H1 (cell line): ENCODE measurements at regions not wholly inside any gene's neighbourhood (a gene's known extent, or its start where the extent isn't known, plus 50 kb on each side); places are given as distances from the start of the nearest gene placed in this dataset.
"Not testable (repeated sequence)": the region's sequence is repeated elsewhere in the genome, so short reads cannot be mapped to it uniquely, and the experiment has no call there.

Experiments used
- CTCF ChIA-PET: fragments of 300-600 bp; sonication (Branson Sonifier 250); formaldehyde crosslinking; loops from one replicate; lab custom pipeline; 2021; ENCODE audit not compliant: partially characterized antibody; lab: Charles Lee
- POLR2A ChIA-PET: fragments of 300-600 bp; sonication (Branson Sonifier 250); formaldehyde crosslinking; loops from one replicate; lab custom pipeline; 2021; ENCODE audit warnings: inconsistent platforms; ENCODE audit not compliant: partially characterized antibody; lab: Charles Lee
- DNase-seq, 2 experiments: peaks; one replicate each; pipeline versions ENCODE4 v3.0.0 to v3.0.0-alpha.2; 2010 to 2022; ENCODE audit warnings: low spot score in 2 of 2, low read depth in 1 of 2, mixed read lengths in 1 of 2
- FAIRE-seq: peaks from 2 replicates; lab custom pipeline; 2011; peaks lifted over from hg19 to GRCh38; lab: Jason Lieb, UNC
- H2AFZ ChIP-seq: 2 replicates; pipeline ENCODE4 v1.8.1; 2012; ENCODE audit warnings: low read length, inconsistent platforms
- H2AK5ac ChIP-seq: 2 replicates; pipeline ENCODE4 v1.6.1; 2013; ENCODE audit warnings: low read depth, low read length
- H2BK120ac ChIP-seq: replicated peaks from 2 replicates; pipeline ENCODE3; 2013; ENCODE audit warnings: low read depth, low read length, inconsistent platforms
- H2BK12ac ChIP-seq: 2 replicates; pipeline ENCODE4 v1.6.1; 2013; ENCODE audit warnings: low read depth, low read length
- H2BK15ac ChIP-seq: 2 replicates; pipeline ENCODE4 v1.6.1; 2013; ENCODE audit warnings: low read length
- H2BK20ac ChIP-seq: 2 replicates; pipeline ENCODE4 v1.6.1; 2013; ENCODE audit warnings: low read length
- H2BK5ac ChIP-seq: 2 replicates; pipeline ENCODE4 v1.6.1; 2013; ENCODE audit warnings: low read depth, low read length
- H3K14ac ChIP-seq: 2 replicates; pipeline ENCODE4 v1.6.1; 2013; ENCODE audit warnings: inconsistent platforms; ENCODE audit not compliant: insufficient read length
- H3K18ac ChIP-seq: 2 replicates; pipeline ENCODE4 v1.6.1; 2013; ENCODE audit warnings: low read length; ENCODE audit errors: extremely low read depth
- H3K23ac ChIP-seq: 2 replicates; pipeline ENCODE4 v1.6.1; 2013; ENCODE audit warnings: inconsistent platforms; ENCODE audit not compliant: insufficient read length
- H3K23me2 ChIP-seq: 2 replicates; pipeline ENCODE4 v1.6.1; 2013; ENCODE audit warnings: low read depth, low read length
- H3K27ac ChIP-seq: 2 replicates; pipeline ENCODE4 v1.6.1; 2011; ENCODE audit warnings: low read depth, low read length, inconsistent platforms
- H3K27me3 ChIP-seq, 4 experiments: replicated peaks in 1 of 4; 1 replicate in 1 of 4; 2 replicates in 3 of 4; pipeline versions ENCODE4 v1.6.1 to v1.8.1; 2011 to 2013; ENCODE audit warnings: low read length in 3 of 4, mild to moderate bottlenecking in 3 of 4, inconsistent platforms in 2 of 4, mixed read lengths in 2 of 4, moderate library complexity in 1 of 4; ENCODE audit not compliant: control insufficient read depth in 3 of 4, insufficient read depth in 3 of 4; ENCODE audit errors: extremely low read depth in 1 of 4
- H3K36me3 ChIP-seq, 4 experiments: 2 replicates each; pipeline versions ENCODE4 v1.6.1 to v1.8.1; 2011 to 2013; ENCODE audit warnings: mild to moderate bottlenecking in 4 of 4, low read length in 3 of 4, moderate library complexity in 2 of 4, control low read depth in 1 of 4, inconsistent platforms in 1 of 4; ENCODE audit not compliant: insufficient read depth in 4 of 4, control insufficient read depth in 2 of 4
- H3K4ac ChIP-seq: replicated peaks from 2 replicates; pipeline ENCODE3; 2013; ENCODE audit warnings: low read length, low read depth, mixed read lengths, inconsistent platforms; ENCODE audit not compliant: insufficient read length
- H3K4me1 ChIP-seq, 4 experiments: replicated peaks in 1 of 4; 1 replicate in 1 of 4; 2 replicates in 3 of 4; pipeline versions ENCODE4 v1.6.1 to v1.8.1; 2011 to 2013; ENCODE audit warnings: low read length in 3 of 4, inconsistent platforms in 2 of 4, mixed read lengths in 1 of 4; ENCODE audit not compliant: insufficient read depth in 4 of 4, control insufficient read depth in 3 of 4
- H3K4me2 ChIP-seq, 2 experiments: 2 replicates each; pipeline versions ENCODE4 v1.6.1 to v1.8.1; 2011 to 2013; ENCODE audit warnings: low read depth in 2 of 2, low read length in 2 of 2, control low read depth in 1 of 2, inconsistent platforms in 1 of 2, mild to moderate bottlenecking in 1 of 2; ENCODE audit not compliant: insufficient read depth in 1 of 2
- H3K4me3 ChIP-seq, 4 experiments: fragments of 200-600, 300-600 bp in 1 of 4; sonication (generic), shearing (Covaris generic), sonication (Bioruptor Twin) in 1 of 4; 2 replicates each; pipeline versions ENCODE4 v1.5.1 to v1.8.1; 2011 to 2016; ENCODE audit warnings: low read length in 4 of 4, low read depth in 3 of 4, control low read depth in 2 of 4, inconsistent platforms in 2 of 4, mild to moderate bottlenecking in 2 of 4, mixed read lengths in 1 of 4, moderate library complexity in 1 of 4; ENCODE audit not compliant: insufficient read depth in 2 of 4; ENCODE audit errors: extremely low read depth in 1 of 4
- H3K56ac ChIP-seq: replicated peaks from 2 replicates; pipeline ENCODE3; 2013; ENCODE audit warnings: low read depth, mild to moderate bottlenecking, mixed read lengths, low read length, inconsistent platforms; ENCODE audit not compliant: insufficient read length
- H3K79me1 ChIP-seq: 2 replicates; pipeline ENCODE4 v1.6.1; 2013; ENCODE audit warnings: low read depth, low read length, control low read depth
- H3K79me2 ChIP-seq, 2 experiments: 2 replicates each; pipeline versions ENCODE4 v1.6.1 to v1.8.1; 2012 to 2013; ENCODE audit warnings: low read length in 2 of 2, mild to moderate bottlenecking in 2 of 2, inconsistent platforms in 1 of 2; ENCODE audit not compliant: insufficient read depth in 2 of 2, control insufficient read depth in 1 of 2
- H3K9ac ChIP-seq, 4 experiments: replicated peaks in 1 of 4; 1 replicate in 1 of 4; 2 replicates in 3 of 4; pipeline versions ENCODE4 v1.6.1 to v1.8.1; 2011 to 2013; ENCODE audit warnings: low read depth in 3 of 4, low read length in 3 of 4, control low read depth in 2 of 4, mild to moderate bottlenecking in 2 of 4, moderate library complexity in 2 of 4, inconsistent platforms in 1 of 4; ENCODE audit errors: extremely low read depth in 1 of 4
- H3K9me3 ChIP-seq, 2 experiments: 2 replicates each; pipeline versions ENCODE4 v1.6.1 to v1.8.1; 2012 to 2013; ENCODE audit warnings: mild to moderate bottlenecking in 2 of 2, moderate library complexity in 2 of 2, control low read depth in 1 of 2, inconsistent platforms in 1 of 2, low read depth in 1 of 2, low read length in 1 of 2, mixed read lengths in 1 of 2; ENCODE audit not compliant: insufficient read depth in 2 of 2
- H4K20me1 ChIP-seq, 2 experiments: replicated peaks in 1 of 2; 2 replicates each; pipeline versions ENCODE3 to v1.8.1; 2011 to 2013; ENCODE audit warnings: inconsistent platforms in 2 of 2, low read length in 2 of 2, mild to moderate bottlenecking in 1 of 2; ENCODE audit not compliant: insufficient read depth in 2 of 2, control insufficient read depth in 1 of 2
- H4K5ac ChIP-seq: 2 replicates; pipeline ENCODE4 v1.6.1; 2013; ENCODE audit warnings: low read length, low read depth, mixed read lengths, inconsistent platforms; ENCODE audit not compliant: insufficient read length
- H4K8ac ChIP-seq: 2 replicates; pipeline ENCODE4 v1.8.0; 2013; ENCODE audit warnings: mild to moderate bottlenecking, moderate library complexity, low read length, inconsistent platforms; ENCODE audit not compliant: insufficient read depth; ENCODE audit errors: extremely low read depth
- H4K91ac ChIP-seq: replicated peaks from 2 replicates; pipeline ENCODE3; 2013; ENCODE audit warnings: low read length, mixed read lengths, inconsistent platforms; ENCODE audit not compliant: insufficient read length
- JUND ChIP-seq: IDR thresholded peaks from 2 replicates; pipeline ENCODE4 v1.6.1; 2011; ENCODE audit warnings: mild to moderate bottlenecking, improper control_type of control experiment, low read length
- PHF8 ChIP-seq: fragments of 200-600 bp; sonication (generic); conservative IDR thresholded peaks from 2 replicates; pipeline ENCODE4 v1.7.1; 2012; ENCODE audit warnings: low read depth, mild to moderate bottlenecking, inconsistent platforms, low read length, moderate library complexity
- WGBS, 2 experiments: shearing (Covaris generic) in 1 of 2; methylation state at CpG; one replicate each; pipeline versions ENCODE4 v1.1.6 to v1.1.7; 2013 to 2015; ENCODE audit warnings: low lambda C conversion rate in 2 of 2, mixed read lengths in 2 of 2, inconsistent platforms in 1 of 2, low coverage in 1 of 2, missing lambda C conversion rate in 1 of 2; ENCODE audit not compliant: insufficient replicate concordance in 2 of 2, insufficient coverage in 1 of 2, insufficient read length in 1 of 2; ENCODE audit errors: extremely low coverage in 1 of 2, missing lambda C conversion rate in 1 of 2; 5-methylcytosine and 5-hydroxymethylcytosine counted together

DNA sequence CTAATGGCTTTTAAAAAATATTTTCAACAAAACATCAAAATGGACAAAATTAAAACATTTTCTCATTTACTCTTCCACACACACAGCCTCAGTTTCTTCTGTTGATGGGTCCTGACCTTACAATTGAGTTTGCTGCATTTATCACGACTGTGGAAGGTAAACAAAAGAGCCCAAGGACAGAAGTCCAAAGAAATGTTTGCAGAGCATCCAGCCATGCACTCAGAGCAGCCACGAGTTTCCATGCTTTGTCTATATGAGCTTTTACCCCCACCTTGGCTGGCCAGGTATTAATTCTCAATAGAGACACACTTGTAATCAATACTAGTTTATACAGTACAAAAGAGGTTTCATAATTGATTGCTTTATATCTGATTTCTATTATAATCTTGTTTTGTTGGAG is 85.0 kb upstream of the WDFY3 start (continued):
- TF ChIP-seq JUND, result no peak
- TF ChIP-seq PHF8, result no peak

DNA sequence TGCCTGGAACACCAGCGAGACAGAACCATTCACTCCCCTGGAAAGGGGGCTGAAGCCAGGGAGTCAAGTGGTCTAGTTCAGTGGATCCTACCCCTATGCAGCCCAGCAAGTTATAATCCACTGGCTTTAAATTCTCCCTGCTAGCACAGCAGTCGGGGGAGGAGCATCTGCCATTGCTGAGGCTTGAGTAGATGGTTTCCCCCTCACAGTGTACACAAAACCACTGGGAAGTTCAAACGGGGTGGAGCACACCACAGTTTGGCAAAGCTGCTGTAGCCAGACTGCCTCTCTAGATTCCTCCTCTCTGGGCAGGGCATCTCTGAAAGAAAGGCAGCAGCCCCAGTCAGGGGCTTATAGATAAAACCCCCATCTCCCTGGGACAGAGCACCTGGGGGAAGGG is 88.4 kb upstream of the WDFY3 start:
- H3K27ac ChIP-seq, H3K79me2 ChIP-seq, H3K9ac ChIP-seq, H4K5ac ChIP-seq, H2BK5ac ChIP-seq, H2BK12ac ChIP-seq, H3K9me3 ChIP-seq, H3K4me1 ChIP-seq, DNase-seq, H3K4ac ChIP-seq, H3K4me2 ChIP-seq, H4K8ac ChIP-seq, H3K27me3 ChIP-seq, H2AK5ac ChIP-seq, H3K36me3 ChIP-seq, FAIRE-seq, H2BK20ac ChIP-seq, H3K23me2 ChIP-seq, H3K4me3 ChIP-seq, H3K79me1 ChIP-seq, H4K20me1 ChIP-seq, H3K56ac ChIP-seq, H3K14ac ChIP-seq, H2BK15ac ChIP-seq, H3K23ac ChIP-seq, POLR2A ChIA-PET, H2BK120ac ChIP-seq, H4K91ac ChIP-seq, H3K18ac ChIP-seq: not testable (repeated sequence)
- WGBS, 2 experiments, result 88% methylated on average over 3 of the region's 3 CpGs; no CpG with 5 or more reads in 1 of the 2 experiments
- H2AFZ ChIP-seq, result 0 out of 2 replicates have a peak overlapping the region, but pooled peaks have one; percentile 7
- CTCF ChIA-PET, result interaction anchor here (0.7 to 1.7 kb wide), 3 partner anchors 14 to 422 kb away, joined by 3 to 6 read pairs (median 3); no protein-coding TSS in a partner anchor
